ENCODE measurements at regions not wholly inside any gene's neighbourhood (a gene's known extent, or its start where the extent isn't known, plus 50 kb on each side); places are given as distances from the start of the nearest gene placed in this dataset.

GRCh38 chr18:40186677-40187076 is 1768.4 kb upstream of the PIK3C3 start:
- no peak for TF ChIP-seq EP300 (IDR thresholded peaks at IDR 0.05)
- TF ChIP-seq CTCF (IDR thresholded peaks at IDR 0.05): no peak
- TF ChIP-seq POLR2A (IDR thresholded peaks at IDR 0.05): no peak
- TF ChIP-seq POLR2AphosphoS5 (IDR thresholded peaks at IDR 0.05): no peak
- no peaks in the 10 kb centered on the region for H3K4me1 ChIP-seq
- no peaks in the 10 kb centered on the region for H3K36me3 ChIP-seq
- no peaks in the 10 kb centered on the region for H3K27me3 ChIP-seq
- DNase-seq: no peak
- H3K9me3 ChIP-seq: no peaks in the 10 kb centered on the region
- no peak overlapping the region for H3K27ac ChIP-seq
- H3K4me3 ChIP-seq: no peak overlapping the region
- no peak for ATAC-seq (ENCODE audit: low FRiP score in 2 of 2)

- Histone ChIP-seq H3K27ac (no peak overlapping the region), H3K4me1 (no peaks in the 10 kb centered on the region), H3K36me3 (no peaks in the 10 kb centered on the region), H3K9me3 (no peaks in the 10 kb centered on the region), H3K27me3 (no peaks in the 10 kb centered on the region), H3K4me3 (no peak overlapping the region)
- TF ChIP-seq POLR2A (IDR thresholded peaks at IDR 0.05): no peak
- ATAC-seq (ENCODE audit: low FRiP score in 2 of 2) (no peak), DNase-seq (no peak)
- WGBS, 2 donors: 69 to 81% methylated on average over 2 of the region's 2 CpGs
These were observed 1775.1 kb upstream of the PIK3C3 start for GRCh38 chr18:40179729-40180461.

GRCh38 chr18:40168026-40168425 is 1787.0 kb upstream of the PIK3C3 start:
- ATAC-seq (ENCODE audit: low FRiP score in 2 of 2) (no peak), DNase-seq (no peak)
- no peaks in the 10 kb centered on the region for H3K27me3 ChIP-seq
- H3K36me3 ChIP-seq: no peaks in the 10 kb centered on the region
- TF ChIP-seq POLR2A (IDR thresholded peaks at IDR 0.05) (no peak), EP300 (IDR thresholded peaks at IDR 0.05) (no peak), CTCF (IDR thresholded peaks at IDR 0.05) (no peak), POLR2AphosphoS5 (IDR thresholded peaks at IDR 0.05) (no peak)
- H3K4me1 ChIP-seq: no peaks in the 10 kb centered on the region
- 67 to 89% methylated on average over 1 of the region's 1 CpG for WGBS, 2 donors
- no peaks in the 10 kb centered on the region for H3K9me3 ChIP-seq
- H3K27ac ChIP-seq: no peak overlapping the region
- no peak overlapping the region for H3K4me3 ChIP-seq

- no peaks in the 10 kb centered on the region for H3K27me3 ChIP-seq
- H3K4me3 ChIP-seq: no peak overlapping the region
- H3K27ac ChIP-seq: no peak overlapping the region
- H3K9me3 ChIP-seq: no peaks in the 10 kb centered on the region
- no peak for ATAC-seq (ENCODE audit: low FRiP score in 2 of 2)
- DNase-seq: no peak
- TF ChIP-seq POLR2A (IDR thresholded peaks at IDR 0.05): no peak
- H3K36me3 ChIP-seq: no peaks in the 10 kb centered on the region
- H3K4me1 ChIP-seq: no peaks in the 10 kb centered on the region
These were observed 1791.8 kb upstream of the PIK3C3 start for GRCh38 chr18:40163254-40163653.

GRCh38 chr18:40160361-40160760 is 1794.7 kb upstream of the PIK3C3 start:
- Histone ChIP-seq H3K36me3 (no peaks in the 10 kb centered on the region), H3K27me3 (no peaks in the 10 kb centered on the region), H3K9me3 (no peaks in the 10 kb centered on the region), H3K27ac (no peak overlapping the region), H3K4me1 (no peaks in the 10 kb centered on the region), H3K4me3 (no peak overlapping the region)
- no peak for DNase-seq
- ATAC-seq (ENCODE audit: low FRiP score in 2 of 2): no peak
- WGBS, 2 donors: 77 to 79% methylated on average over 2 of the region's 2 CpGs
- TF ChIP-seq POLR2AphosphoS5 (IDR thresholded peaks at IDR 0.05) (no peak), EP300 (IDR thresholded peaks at IDR 0.05) (no peak), POLR2A (IDR thresholded peaks at IDR 0.05) (no peak), CTCF (IDR thresholded peaks at IDR 0.05) (no peak)
